DND-41 (cell line): ENCODE measurements at regions not wholly inside any gene's neighbourhood (a gene's known extent, or its start where the extent isn't known, plus 50 kb on each side); places are given as distances from the start of the nearest gene placed in this dataset.

Source experiments
- EZH2 ChIP-seq: IDR thresholded peaks from 3 replicates; pipeline ENCODE4 v1.6.1; 2012; ENCODE audit warnings: borderline replicate concordance, low read depth, mild to moderate bottlenecking, moderate library complexity, low read length, inconsistent platforms; ENCODE audit not compliant: severe bottlenecking
- TF ChIP-seq, protein P1 (sequence below): IDR thresholded peaks from 2 replicates; pipeline ENCODE4 v1.5.1; 2012; ENCODE audit warnings: borderline replicate concordance, low read length, moderate library complexity, mild to moderate bottlenecking; ENCODE audit not compliant: poor library complexity, severe bottlenecking; ENCODE audit errors: extremely low read depth

DNA sequence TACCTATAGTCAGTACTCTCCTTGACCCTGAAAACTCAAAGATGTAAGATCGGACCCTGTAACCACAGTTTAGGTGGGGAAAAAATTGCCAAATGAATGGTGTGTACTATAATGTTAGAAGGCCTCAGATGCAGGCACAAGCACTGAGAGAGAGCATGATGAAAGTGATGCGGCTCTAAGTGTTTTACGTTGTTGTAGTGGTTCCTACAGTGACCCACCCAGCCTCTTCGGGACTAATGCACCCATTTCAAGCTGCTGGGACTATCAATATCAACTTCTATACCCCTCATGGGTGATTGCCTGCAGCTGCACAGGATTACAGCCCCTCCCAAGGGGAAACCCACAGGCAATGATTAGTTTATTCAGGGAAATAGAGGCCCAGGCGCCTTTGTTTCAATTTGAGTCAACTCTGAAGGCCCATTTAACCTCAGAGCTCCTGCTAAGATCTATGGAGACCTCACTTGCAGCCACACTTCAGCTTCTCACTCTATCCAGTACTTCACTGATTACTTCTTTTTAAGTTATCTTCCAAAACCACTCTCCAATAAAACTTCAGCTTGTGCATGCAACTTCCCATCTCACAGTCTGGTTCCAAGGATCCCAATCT, 340.7 kb downstream of the NR2F1-AS1 start:
- TF ChIP-seq, protein P1, sequence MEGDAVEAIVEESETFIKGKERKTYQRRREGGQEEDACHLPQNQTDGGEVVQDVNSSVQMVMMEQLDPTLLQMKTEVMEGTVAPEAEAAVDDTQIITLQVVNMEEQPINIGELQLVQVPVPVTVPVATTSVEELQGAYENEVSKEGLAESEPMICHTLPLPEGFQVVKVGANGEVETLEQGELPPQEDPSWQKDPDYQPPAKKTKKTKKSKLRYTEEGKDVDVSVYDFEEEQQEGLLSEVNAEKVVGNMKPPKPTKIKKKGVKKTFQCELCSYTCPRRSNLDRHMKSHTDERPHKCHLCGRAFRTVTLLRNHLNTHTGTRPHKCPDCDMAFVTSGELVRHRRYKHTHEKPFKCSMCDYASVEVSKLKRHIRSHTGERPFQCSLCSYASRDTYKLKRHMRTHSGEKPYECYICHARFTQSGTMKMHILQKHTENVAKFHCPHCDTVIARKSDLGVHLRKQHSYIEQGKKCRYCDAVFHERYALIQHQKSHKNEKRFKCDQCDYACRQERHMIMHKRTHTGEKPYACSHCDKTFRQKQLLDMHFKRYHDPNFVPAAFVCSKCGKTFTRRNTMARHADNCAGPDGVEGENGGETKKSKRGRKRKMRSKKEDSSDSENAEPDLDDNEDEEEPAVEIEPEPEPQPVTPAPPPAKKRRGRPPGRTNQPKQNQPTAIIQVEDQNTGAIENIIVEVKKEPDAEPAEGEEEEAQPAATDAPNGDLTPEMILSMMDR = no peak
- TF ChIP-seq EZH2 = no peak
